ENCODE measurements at regions not wholly inside any gene's neighbourhood (a gene's known extent, or its start where the extent isn't known, plus 50 kb on each side); places are given as distances from the start of the nearest gene placed in this dataset.

DNA sequence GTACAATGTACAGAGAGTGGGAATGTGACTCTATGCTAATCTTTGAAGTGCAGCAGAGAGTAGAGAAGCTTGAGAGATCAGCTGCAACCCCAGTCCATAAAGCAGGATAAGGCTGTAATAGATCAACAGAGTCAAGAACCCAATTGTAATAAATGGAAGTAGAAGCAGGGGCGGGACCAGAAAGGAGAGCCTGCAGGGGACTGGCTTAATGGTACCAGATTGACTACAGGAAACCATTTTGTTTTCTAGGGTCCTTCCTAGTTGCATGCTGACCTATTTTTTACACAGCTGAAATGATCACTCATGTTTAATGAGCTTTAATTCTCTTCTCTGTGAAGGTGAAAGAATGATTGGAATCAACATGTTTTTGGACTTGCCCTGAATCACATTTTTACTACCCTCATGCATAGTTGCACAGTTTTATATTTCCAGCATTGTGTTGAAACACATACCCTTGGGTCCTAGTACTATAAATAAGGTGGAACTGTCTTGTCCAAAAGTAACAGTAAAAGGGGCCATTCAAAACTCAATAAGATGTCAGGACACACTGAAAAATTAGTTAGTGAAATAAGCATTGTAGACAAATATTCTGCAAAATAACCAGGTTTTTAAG lies 69.8 kb downstream of the GPR88 start:
- TF ChIP-seq, protein P1, sequence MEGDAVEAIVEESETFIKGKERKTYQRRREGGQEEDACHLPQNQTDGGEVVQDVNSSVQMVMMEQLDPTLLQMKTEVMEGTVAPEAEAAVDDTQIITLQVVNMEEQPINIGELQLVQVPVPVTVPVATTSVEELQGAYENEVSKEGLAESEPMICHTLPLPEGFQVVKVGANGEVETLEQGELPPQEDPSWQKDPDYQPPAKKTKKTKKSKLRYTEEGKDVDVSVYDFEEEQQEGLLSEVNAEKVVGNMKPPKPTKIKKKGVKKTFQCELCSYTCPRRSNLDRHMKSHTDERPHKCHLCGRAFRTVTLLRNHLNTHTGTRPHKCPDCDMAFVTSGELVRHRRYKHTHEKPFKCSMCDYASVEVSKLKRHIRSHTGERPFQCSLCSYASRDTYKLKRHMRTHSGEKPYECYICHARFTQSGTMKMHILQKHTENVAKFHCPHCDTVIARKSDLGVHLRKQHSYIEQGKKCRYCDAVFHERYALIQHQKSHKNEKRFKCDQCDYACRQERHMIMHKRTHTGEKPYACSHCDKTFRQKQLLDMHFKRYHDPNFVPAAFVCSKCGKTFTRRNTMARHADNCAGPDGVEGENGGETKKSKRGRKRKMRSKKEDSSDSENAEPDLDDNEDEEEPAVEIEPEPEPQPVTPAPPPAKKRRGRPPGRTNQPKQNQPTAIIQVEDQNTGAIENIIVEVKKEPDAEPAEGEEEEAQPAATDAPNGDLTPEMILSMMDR (conservative IDR thresholded peaks at IDR 0.05; ENCODE audit: low read depth, low read length): no peak
- TF ChIP-seq POLR2A (IDR thresholded peaks at IDR 0.05; ENCODE audit: low read depth, low read length) (no peak), RCOR1 (IDR thresholded peaks at IDR 0.05; ENCODE audit: insufficient replicate concordance, low read length) (no peak), CHD1 (IDR thresholded peaks at IDR 0.05; ENCODE audit: low read depth, low read length) (no peak), RAD21 (IDR thresholded peaks at IDR 0.05; ENCODE audit: low read length) (no peak), CEBPB (IDR thresholded peaks at IDR 0.05; ENCODE audit: low read depth, low read length) (no peak), FOS (IDR thresholded peaks at IDR 0.05; ENCODE audit: low read depth, low read length) (no peak), SMC3 (IDR thresholded peaks at IDR 0.05; ENCODE audit: low read depth, low read length) (no peak), MAZ (IDR thresholded peaks at IDR 0.05; ENCODE audit: borderline replicate concordance, low read depth, low read length) (no peak), MAFK (IDR thresholded peaks at IDR 0.05; ENCODE audit: low read depth, low read length) (no peak)
- TF ChIP-seq, protein P2, sequence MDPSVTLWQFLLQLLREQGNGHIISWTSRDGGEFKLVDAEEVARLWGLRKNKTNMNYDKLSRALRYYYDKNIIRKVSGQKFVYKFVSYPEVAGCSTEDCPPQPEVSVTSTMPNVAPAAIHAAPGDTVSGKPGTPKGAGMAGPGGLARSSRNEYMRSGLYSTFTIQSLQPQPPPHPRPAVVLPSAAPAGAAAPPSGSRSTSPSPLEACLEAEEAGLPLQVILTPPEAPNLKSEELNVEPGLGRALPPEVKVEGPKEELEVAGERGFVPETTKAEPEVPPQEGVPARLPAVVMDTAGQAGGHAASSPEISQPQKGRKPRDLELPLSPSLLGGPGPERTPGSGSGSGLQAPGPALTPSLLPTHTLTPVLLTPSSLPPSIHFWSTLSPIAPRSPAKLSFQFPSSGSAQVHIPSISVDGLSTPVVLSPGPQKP (IDR thresholded peaks at IDR 0.05; ENCODE audit: borderline replicate concordance, low read depth, low read length): no peak
